SHP77 treated with DMSO at 0.1 percent for 48 hours (cell line): ENCODE measurements at regions not wholly inside any gene's neighbourhood (a gene's known extent, or its start where the extent isn't known, plus 50 kb on each side); places are given as distances from the start of the nearest gene placed in this dataset.

ENCODE experiments used
- DNase-seq: peaks from one replicate; lab custom pipeline; 2025; lab: John Stamatoyannopoulos, UW

DNA sequence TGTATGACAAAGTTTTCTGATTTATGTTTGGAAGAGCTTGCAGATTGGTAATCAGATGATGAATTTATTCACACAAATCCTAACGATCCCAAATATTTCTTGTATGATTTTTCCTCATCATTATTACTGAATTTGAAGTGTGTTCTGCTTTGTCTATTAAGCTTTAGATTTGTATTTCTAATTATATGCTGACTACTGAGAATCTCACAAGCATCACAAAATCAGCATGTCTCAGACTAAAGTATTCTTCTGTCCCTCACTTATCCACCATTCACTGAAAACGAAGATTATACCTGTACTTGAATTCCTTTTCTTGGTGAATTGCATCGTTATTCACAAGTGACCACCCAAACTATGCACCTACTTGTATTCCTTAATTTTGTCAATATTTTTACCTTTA lies 796.3 kb upstream of the MAP3K7 start:
- DNase-seq = no peak

GRCh38 chr6:91376686-91377085 lies 789.8 kb upstream of the MAP3K7 start:
- no peak for DNase-seq

GRCh38 chr6:91366781-91367180 lies 779.9 kb upstream of the MAP3K7 start:
- DNase-seq = no peak

GRCh38 chr6:91358986-91359385 lies 772.1 kb upstream of the MAP3K7 start:
- DNase-seq = no peak

DNA sequence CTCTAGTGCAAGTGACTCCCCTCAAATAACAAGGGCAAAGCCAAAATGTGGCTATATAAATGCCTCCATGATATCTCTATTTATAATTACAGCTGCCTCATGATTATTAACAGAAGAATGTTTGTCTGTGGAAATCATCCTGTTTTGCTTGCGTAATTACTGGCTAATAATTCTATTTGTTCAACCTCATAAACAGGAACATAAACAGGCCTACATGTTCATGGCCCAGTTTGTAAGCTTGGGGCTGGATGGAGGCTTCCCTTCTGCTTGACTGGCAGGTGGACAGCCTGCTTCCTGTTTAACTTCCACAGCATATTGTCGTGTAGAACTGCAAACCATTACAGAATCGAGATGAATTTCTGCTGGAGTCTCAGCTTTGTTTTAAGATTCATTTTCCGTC lies 766.0 kb upstream of the MAP3K7 start:
- no peak for DNase-seq

DNA sequence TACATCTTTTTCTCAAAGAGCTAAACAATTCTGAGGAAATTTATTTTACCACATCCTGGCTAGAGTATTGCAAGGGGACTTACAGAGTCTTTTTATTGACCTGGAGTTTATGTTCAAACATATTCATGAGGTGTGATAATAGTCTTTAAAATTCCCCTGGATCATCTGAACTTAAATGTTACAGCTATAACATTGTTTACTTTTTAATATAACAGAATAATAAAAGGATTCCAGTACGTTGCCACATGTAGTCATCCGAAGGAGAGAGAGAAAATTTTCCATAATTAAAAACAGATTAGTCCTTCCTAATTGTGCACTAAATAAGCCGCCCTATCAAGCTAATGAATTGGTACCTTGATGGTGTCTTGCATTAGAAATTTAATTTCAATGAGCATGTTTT lies 765.4 kb upstream of the MAP3K7 start:
- DNase-seq = no peak

- no peak for DNase-seq
Observed at GRCh38 chr6:91350146-91350908, 763.5 kb upstream of the MAP3K7 start.

GRCh38 chr6:91341473-91341872 lies 754.6 kb upstream of the MAP3K7 start:
- no peak for DNase-seq

DNA sequence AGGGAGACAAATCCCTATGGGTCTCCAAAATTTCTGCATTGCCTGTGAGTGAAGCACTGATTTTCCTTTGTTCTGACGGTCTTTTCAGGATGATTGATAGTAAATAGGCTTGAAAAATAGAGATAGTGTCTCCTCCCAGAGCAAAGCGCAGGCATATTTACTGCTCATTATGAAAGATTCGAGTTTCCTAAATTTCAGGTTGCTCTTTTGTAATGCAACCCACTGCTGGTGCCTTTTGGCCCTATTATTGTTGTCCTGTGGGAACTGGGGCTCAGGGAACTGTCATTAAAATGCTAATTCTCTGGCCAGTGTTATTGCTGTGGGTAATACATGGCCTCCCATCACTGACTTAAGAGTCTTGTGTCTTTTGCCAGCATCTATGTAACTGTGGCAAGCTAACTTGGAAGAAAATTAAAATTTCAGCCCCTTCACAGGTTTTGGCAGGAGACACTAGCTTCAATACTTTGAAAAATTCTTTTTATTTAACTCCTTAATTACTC lies 754.1 kb upstream of the MAP3K7 start:
- no peak for DNase-seq

DNA sequence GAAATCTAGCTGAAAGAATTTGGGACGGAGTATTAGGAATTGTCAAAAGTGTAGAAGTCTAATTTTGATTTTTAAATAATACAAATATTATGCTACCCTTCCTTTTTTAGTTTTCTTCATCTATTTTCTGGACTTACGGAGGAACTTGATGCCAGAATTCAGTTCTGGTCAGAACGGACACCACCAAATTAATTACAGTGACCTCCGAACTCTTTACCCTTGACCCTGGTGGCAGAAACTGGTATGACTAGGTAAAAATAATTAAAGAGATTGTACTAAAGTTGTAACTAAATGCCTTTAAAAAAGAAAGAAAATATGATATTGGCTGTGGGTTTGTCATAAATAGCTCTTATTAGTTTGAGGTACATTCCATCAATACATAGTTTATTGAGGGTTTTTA lies 751.1 kb upstream of the MAP3K7 start:
- DNase-seq = no peak

DNA sequence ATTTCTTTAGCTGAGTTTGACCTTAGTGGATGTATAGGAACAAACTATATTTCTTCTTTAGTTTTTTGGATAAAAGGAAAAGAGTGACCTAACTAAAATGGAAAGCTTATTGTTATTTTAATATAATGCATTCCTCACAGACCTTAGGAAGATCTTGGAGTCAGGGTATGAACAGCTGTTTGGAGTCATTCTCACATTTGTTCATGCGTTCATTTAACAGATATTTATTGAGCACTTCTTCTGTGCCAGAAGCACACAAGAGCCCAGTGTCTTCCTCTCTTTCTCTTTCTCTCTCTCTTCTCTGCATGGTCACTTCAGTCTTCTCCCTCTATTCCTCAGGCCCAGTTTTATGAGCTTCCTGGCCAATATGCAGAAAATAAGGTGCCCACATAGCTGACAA lies 744.0 kb upstream of the MAP3K7 start:
- DNase-seq = no peak

DNA sequence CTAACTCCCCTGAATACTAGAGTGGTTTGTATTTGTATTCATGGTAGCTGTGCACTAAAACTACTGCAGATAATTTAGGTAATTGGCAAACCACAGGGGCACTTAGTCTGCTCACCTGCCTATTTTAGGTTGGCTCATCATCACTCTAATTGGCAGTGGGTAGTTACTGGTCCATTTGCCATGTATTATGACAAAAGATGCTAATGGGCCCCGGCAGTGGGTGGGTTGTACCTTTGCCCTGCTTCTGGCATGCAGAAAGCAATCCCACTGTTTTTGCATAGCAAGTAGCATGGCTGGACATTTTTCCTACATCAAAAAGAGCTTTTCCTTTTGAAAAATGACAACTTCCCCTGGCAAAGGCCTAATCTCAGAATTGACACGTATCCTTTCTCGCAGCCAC lies 741.4 kb upstream of the MAP3K7 start:
- no peak for DNase-seq

DNA sequence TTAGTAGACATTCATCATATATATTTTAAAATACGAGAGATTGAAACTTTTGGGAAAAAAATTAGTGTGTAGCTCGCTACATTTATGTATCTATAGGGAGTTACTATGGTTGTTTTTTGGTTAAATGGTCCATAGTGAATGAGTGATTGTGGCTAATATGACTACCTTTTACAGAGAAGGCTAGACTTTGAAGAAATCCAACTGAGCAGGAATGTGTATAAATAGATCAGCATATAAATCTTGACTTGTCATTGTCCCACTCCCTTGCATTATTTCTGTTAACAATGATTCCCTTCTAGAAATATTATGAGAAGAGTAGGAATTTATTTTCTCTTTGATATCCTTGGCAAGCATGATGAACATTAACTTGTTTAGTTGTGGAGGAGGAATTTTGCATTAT lies 737.8 kb upstream of the MAP3K7 start:
- DNase-seq = no peak

DNA sequence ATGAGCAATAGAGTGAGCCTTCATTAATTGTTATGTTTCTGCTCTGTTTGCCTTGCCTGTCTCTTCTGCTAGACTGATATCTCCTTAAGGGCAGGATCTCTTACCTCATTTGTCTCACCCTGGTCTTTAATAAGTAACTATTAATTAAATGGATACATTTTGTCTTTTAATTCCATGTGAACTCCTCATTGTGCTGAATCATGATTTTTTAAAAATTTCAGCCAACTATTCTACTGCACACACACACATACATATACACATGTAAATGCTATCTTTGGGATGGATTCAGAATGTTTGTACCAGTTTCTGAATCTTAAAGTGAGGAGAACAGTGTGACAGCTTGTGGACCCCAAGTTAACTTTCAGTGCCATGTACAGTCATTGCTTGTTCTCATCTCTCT lies 731.1 kb upstream of the MAP3K7 start:
- DNase-seq = no peak

GRCh38 chr6:91317247-91317835 lies 730.5 kb upstream of the MAP3K7 start:
- no peak for DNase-seq

GRCh38 chr6:91310178-91310577 lies 723.3 kb upstream of the MAP3K7 start:
- DNase-seq = no peak

GRCh38 chr6:91305755-91306154 lies 718.9 kb upstream of the MAP3K7 start:
- no peak for DNase-seq

DNA sequence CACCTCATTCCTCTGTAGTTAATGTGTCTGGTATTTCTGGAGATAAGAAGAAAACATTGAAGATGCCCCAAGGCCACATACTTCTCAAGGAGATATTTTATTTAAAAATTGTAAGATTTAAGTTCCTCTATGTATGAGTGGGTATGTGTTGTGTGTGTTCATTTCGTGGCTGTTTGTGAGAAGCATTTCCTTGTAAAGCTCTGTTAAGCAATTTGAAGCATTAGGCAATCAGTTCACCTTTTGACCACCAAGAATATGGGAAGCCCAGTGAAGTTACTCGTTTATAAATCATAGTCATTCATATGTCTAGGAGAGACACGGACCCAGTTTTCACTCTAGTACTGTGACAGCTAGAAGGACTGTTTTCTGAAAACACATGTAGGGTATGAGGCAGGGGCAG lies 717.6 kb upstream of the MAP3K7 start:
- no peak for DNase-seq

- no peak for DNase-seq
Observed at GRCh38 chr6:91303326-91303725, 716.5 kb upstream of the MAP3K7 start.

GRCh38 chr6:91299544-91300491 lies 712.9 kb upstream of the MAP3K7 start:
- no peak for DNase-seq

GRCh38 chr6:91298543-91299145 lies 711.8 kb upstream of the MAP3K7 start:
- no peak for DNase-seq

DNA sequence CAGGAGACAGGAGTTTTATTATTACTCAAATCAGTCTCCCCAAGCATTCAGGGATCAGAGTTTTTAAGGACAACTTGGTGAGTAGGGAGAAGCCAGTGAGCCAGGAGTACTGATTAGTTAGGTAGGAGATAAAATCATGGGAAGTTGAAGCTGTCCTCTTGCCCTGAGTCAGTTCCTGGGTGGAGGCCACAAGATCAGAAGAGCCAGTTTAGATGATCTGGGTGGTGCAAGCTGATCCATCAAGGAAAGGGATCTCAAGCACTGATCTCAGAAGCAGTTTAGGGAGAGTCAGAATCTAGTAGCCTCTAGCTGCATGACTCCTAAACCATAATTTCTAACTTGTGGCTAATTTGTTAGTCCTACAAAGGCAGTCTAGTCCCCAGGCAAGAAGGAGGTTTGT lies 706.5 kb upstream of the MAP3K7 start:
- no peak for DNase-seq
